SK-N-SH (cell line): ENCODE measurements at regions not wholly inside any gene's neighbourhood (a gene's known extent, or its start where the extent isn't known, plus 50 kb on each side); places are given as distances from the start of the nearest gene placed in this dataset.
"Not testable (repeated sequence)": the region's sequence is repeated elsewhere in the genome, so short reads cannot be mapped to it uniquely, and the experiment has no call there.

Experiments
- CTCF ChIA-PET: fragments of 300-600, 350-600 bp; formaldehyde crosslinking; extraction: SDS; loops from one replicate; lab custom pipeline; 2021; lab: Yijun Ruan, JAX
- POLR2A ChIA-PET: fragments of 350-600 bp; sonication (Branson Sonifier 250); formaldehyde crosslinking; extraction: SDS; loops from one replicate; lab custom pipeline; 2020; ENCODE audit warnings: antibody characterized with exemption, inconsistent platforms; lab: Yijun Ruan, JAX
- DNase-seq: peaks from one replicate; pipeline ENCODE4 v3.0.0; 2012
- H2AFZ ChIP-seq: fragments of 200-600 bp; sonication (generic); 2 replicates; pipeline ENCODE4 v1.8.1; 2016; ENCODE audit warnings: antibody characterized with exemption, mild to moderate bottlenecking, low read depth
- H3F3A ChIP-seq: fragments of 200-600 bp; sonication (generic); replicated peaks from 2 replicates; pipeline ENCODE3; 2016; ENCODE audit warnings: antibody characterized with exemption, mild to moderate bottlenecking; ENCODE audit not compliant: insufficient read depth
- H3K27ac ChIP-seq, 2 experiments: fragments of 200-500 bp in 1 of 2; fragments of 200-600 bp in 1 of 2; sonication (Bioruptor generic) in 1 of 2; sonication (generic), shearing (Covaris generic) in 1 of 2; 2 replicates each; pipeline versions ENCODE4 v1.5.1 to v1.6.1; 2014 to 2016; ENCODE audit warnings: low read depth in 2 of 2, inconsistent platforms in 1 of 2, low read length in 1 of 2, mild to moderate bottlenecking in 1 of 2, mixed read lengths in 1 of 2
- H3K27me3 ChIP-seq: fragments of 200-600 bp; sonication (generic), shearing (Covaris generic); 2 replicates; pipeline ENCODE4 v1.6.1; 2016; ENCODE audit warnings: mixed run types; ENCODE audit not compliant: insufficient read depth
- H3K36me3 ChIP-seq, 2 experiments: fragments of 200-500 bp in 1 of 2; fragments of 200-600 bp in 1 of 2; sonication (Bioruptor generic) in 1 of 2; sonication (generic) in 1 of 2; replicated peaks in 1 of 2; 2 replicates each; pipeline versions ENCODE3 to v1.5.1; 2014 to 2016; ENCODE audit warnings: low read length in 1 of 2, mild to moderate bottlenecking in 1 of 2; ENCODE audit not compliant: insufficient read depth in 2 of 2, control insufficient read depth in 1 of 2
- H3K4me1 ChIP-seq, 2 experiments: fragments of 200-500 bp in 1 of 2; fragments of 200-600 bp in 1 of 2; sonication (Bioruptor generic) in 1 of 2; sonication (generic), shearing (Covaris generic) in 1 of 2; 2 replicates each; pipeline versions ENCODE4 v1.5.1 to v1.6.1; 2014 to 2016; ENCODE audit warnings: low read depth in 1 of 2, low read length in 1 of 2, mixed run types in 1 of 2; ENCODE audit not compliant: insufficient read depth in 2 of 2, control insufficient read depth in 1 of 2
- H3K4me2 ChIP-seq: fragments of 200-600 bp; sonication (generic), shearing (Covaris generic); 2 replicates; pipeline ENCODE4 v1.6.1; 2017; ENCODE audit warnings: mixed run types
- H3K4me3 ChIP-seq, 2 experiments: fragments of 200-500 bp in 1 of 2; fragments of 200-600 bp in 1 of 2; sonication (Bioruptor generic) in 1 of 2; sonication (generic), shearing (Covaris generic) in 1 of 2; 2 replicates each; pipeline versions ENCODE4 v1.5.1 to v1.8.1; 2014 to 2016; ENCODE audit warnings: low read depth in 2 of 2, inconsistent platforms in 1 of 2, low read length in 1 of 2, mild to moderate bottlenecking in 1 of 2, mixed read lengths in 1 of 2, moderate library complexity in 1 of 2
- H3K79me2 ChIP-seq: fragments of 200-600 bp; sonication (generic); 2 replicates; pipeline ENCODE4 v1.8.1; 2017; ENCODE audit warnings: mild to moderate bottlenecking; ENCODE audit not compliant: insufficient read depth
- H3K9ac ChIP-seq: fragments of 200-600 bp; sonication (generic); 2 replicates; pipeline ENCODE4 v1.6.1; 2017; ENCODE audit warnings: mixed run types
- H3K9me2 ChIP-seq: fragments of 200-600 bp; sonication (generic); 2 replicates; pipeline ENCODE4 v1.6.1; 2017; ENCODE audit warnings: mixed run types
- H3K9me3 ChIP-seq: fragments of 200-600 bp; sonication (generic); 2 replicates; pipeline ENCODE4 v1.6.1; 2017; ENCODE audit warnings: mixed run types, mild to moderate bottlenecking, moderate library complexity
- H4K20me1 ChIP-seq: fragments of 200-600 bp; sonication (generic); 2 replicates; pipeline ENCODE4 v1.6.1; 2017; ENCODE audit warnings: mild to moderate bottlenecking, mixed run types; ENCODE audit not compliant: insufficient read depth
- FOXM1 ChIP-seq: IDR thresholded peaks from 2 replicates; pipeline ENCODE4 v1.4.0; 2012; ENCODE audit warnings: low read depth, mild to moderate bottlenecking
- GATA2 ChIP-seq: sonication (generic); formaldehyde crosslinking; IDR thresholded peaks from 2 replicates; pipeline ENCODE4 v1.5.0; 2020; ENCODE audit warnings: mild to moderate bottlenecking, missing genetic modification reagents
- MEF2A ChIP-seq: IDR thresholded peaks from 2 replicates; pipeline ENCODE4 v1.4.0; 2012; ENCODE audit warnings: low read depth, borderline replicate concordance
- MXI1 ChIP-seq: IDR thresholded peaks from 2 replicates; pipeline ENCODE4 v1.6.1; 2012; ENCODE audit warnings: mild to moderate bottlenecking, low read depth, low read length, improper control_type of control experiment
- POLR2AphosphoS5 ChIP-seq: IDR thresholded peaks from 2 replicates; pipeline ENCODE4 v1.6.1; 2012; ENCODE audit warnings: low read depth, low read length
- RFX5 ChIP-seq: IDR thresholded peaks from 2 replicates; pipeline ENCODE4 v1.6.1; 2012; ENCODE audit warnings: mild to moderate bottlenecking, improper control_type of control experiment, low read length
- RXRA ChIP-seq: IDR thresholded peaks from 2 replicates; pipeline ENCODE4 v1.4.0; 2012; ENCODE audit warnings: low read depth, mild to moderate bottlenecking, borderline replicate concordance
- SIN3A ChIP-seq: IDR thresholded peaks from 2 replicates; pipeline ENCODE4 v1.6.1; 2012; ENCODE audit warnings: low read depth, mild to moderate bottlenecking, low read length, moderate library complexity, borderline replicate concordance
- TAF1 ChIP-seq: IDR thresholded peaks from 2 replicates; pipeline ENCODE4 v1.6.1; 2012; ENCODE audit warnings: low read depth, mild to moderate bottlenecking, low read length, moderate library complexity, borderline replicate concordance
- TCF12 ChIP-seq: IDR thresholded peaks from 2 replicates; pipeline ENCODE4 v1.4.0; 2012
- TEAD4 ChIP-seq: IDR thresholded peaks from 2 replicates; pipeline ENCODE4 v1.4.0; 2012; ENCODE audit warnings: mild to moderate bottlenecking, borderline replicate concordance; ENCODE audit not compliant: insufficient read depth
- YY1 ChIP-seq: IDR thresholded peaks from 2 replicates; pipeline ENCODE4 v1.4.0; 2012; ENCODE audit warnings: low read depth, mild to moderate bottlenecking
- WGBS: methylation state at CpG from one replicate; pipeline ENCODE4 v1.1.6; 2017; ENCODE audit warnings: low lambda C conversion rate; 5-methylcytosine and 5-hydroxymethylcytosine counted together
- TF ChIP-seq, protein P1 (sequence below): IDR thresholded peaks from 2 replicates; pipeline ENCODE4 v1.4.0; 2012; ENCODE audit warnings: low read depth, borderline replicate concordance
- TF ChIP-seq, protein P2 (sequence below): fragments of 150-350 bp; IDR thresholded peaks from 2 replicates; pipeline ENCODE4 v1.6.1; 2016; ENCODE audit warnings: mild to moderate bottlenecking, low read depth, low read length
- TF ChIP-seq, protein P3 (sequence below): IDR thresholded peaks from 2 replicates; pipeline ENCODE4 v1.6.1; 2012; ENCODE audit warnings: mild to moderate bottlenecking, low read depth, low read length, moderate library complexity

DNA sequence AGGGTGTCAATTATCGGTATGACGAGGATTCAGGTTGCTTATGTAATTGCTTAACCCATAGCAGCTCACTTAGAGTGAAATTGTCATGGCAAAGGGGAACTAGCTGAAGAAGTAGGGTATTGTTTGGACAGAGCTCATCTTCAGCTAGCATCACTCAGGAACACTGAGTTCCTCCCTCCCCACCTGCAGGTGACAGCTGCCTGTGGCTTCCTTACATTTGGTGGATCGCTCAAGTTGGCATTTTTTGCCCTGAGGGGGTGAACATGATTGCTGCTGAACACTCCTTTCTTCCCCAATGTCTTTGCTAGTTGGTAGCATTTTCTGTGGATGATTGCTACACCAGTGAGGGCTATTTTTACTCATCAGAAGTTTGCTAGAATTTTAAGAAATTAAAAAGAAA is 86.7 kb upstream of the THUMPD2 start:
- Histone ChIP-seq H3K9me3 (no peaks in the 10 kb centered on the region), H3K79me2 (no peaks in the 10 kb centered on the region), H3K36me3 (no peaks in the 10 kb centered on the region), H3K9ac (no peak overlapping the region), H4K20me1 (no peaks in the 10 kb centered on the region), H3F3A (no peaks in the 10 kb centered on the region), H3K27ac (no peak overlapping the region), H3K4me2 (no peak overlapping the region), H3K4me3 (no peak overlapping the region), H3K9me2 (no peaks in the 10 kb centered on the region), H3K27me3 (no peaks in the 10 kb centered on the region), H3K4me1 (no peaks in the 10 kb centered on the region; a peak in 1 of 4 replicates), H2AFZ (no peak overlapping the region)
- DNase-seq: no peak
- ChIA-PET POLR2A (no interaction called here), CTCF (no interaction called here)
- 35% methylated on average over 3 of the region's 3 CpGs for WGBS
- TF ChIP-seq SIN3A (no peak), TCF12 (no peak), GATA2 (CRISPR knock-in tag) (no peak), RFX5 (no peak), MXI1 (no peak), FOXM1 (no peak), YY1 (no peak), MEF2A (no peak), RXRA (no peak), TEAD4 (no peak), POLR2AphosphoS5 (no peak), TAF1 (no peak)
- TF ChIP-seq, protein P1, sequence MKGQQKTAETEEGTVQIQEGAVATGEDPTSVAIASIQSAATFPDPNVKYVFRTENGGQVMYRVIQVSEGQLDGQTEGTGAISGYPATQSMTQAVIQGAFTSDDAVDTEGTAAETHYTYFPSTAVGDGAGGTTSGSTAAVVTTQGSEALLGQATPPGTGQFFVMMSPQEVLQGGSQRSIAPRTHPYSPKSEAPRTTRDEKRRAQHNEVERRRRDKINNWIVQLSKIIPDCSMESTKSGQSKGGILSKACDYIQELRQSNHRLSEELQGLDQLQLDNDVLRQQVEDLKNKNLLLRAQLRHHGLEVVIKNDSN: no peak
- TF ChIP-seq, protein P2, sequence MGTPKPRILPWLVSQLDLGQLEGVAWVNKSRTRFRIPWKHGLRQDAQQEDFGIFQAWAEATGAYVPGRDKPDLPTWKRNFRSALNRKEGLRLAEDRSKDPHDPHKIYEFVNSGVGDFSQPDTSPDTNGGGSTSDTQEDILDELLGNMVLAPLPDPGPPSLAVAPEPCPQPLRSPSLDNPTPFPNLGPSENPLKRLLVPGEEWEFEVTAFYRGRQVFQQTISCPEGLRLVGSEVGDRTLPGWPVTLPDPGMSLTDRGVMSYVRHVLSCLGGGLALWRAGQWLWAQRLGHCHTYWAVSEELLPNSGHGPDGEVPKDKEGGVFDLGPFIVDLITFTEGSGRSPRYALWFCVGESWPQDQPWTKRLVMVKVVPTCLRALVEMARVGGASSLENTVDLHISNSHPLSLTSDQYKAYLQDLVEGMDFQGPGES: no peak
- TF ChIP-seq, protein P3, sequence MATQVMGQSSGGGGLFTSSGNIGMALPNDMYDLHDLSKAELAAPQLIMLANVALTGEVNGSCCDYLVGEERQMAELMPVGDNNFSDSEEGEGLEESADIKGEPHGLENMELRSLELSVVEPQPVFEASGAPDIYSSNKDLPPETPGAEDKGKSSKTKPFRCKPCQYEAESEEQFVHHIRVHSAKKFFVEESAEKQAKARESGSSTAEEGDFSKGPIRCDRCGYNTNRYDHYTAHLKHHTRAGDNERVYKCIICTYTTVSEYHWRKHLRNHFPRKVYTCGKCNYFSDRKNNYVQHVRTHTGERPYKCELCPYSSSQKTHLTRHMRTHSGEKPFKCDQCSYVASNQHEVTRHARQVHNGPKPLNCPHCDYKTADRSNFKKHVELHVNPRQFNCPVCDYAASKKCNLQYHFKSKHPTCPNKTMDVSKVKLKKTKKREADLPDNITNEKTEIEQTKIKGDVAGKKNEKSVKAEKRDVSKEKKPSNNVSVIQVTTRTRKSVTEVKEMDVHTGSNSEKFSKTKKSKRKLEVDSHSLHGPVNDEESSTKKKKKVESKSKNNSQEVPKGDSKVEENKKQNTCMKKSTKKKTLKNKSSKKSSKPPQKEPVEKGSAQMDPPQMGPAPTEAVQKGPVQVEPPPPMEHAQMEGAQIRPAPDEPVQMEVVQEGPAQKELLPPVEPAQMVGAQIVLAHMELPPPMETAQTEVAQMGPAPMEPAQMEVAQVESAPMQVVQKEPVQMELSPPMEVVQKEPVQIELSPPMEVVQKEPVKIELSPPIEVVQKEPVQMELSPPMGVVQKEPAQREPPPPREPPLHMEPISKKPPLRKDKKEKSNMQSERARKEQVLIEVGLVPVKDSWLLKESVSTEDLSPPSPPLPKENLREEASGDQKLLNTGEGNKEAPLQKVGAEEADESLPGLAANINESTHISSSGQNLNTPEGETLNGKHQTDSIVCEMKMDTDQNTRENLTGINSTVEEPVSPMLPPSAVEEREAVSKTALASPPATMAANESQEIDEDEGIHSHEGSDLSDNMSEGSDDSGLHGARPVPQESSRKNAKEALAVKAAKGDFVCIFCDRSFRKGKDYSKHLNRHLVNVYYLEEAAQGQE: no peak

DNA sequence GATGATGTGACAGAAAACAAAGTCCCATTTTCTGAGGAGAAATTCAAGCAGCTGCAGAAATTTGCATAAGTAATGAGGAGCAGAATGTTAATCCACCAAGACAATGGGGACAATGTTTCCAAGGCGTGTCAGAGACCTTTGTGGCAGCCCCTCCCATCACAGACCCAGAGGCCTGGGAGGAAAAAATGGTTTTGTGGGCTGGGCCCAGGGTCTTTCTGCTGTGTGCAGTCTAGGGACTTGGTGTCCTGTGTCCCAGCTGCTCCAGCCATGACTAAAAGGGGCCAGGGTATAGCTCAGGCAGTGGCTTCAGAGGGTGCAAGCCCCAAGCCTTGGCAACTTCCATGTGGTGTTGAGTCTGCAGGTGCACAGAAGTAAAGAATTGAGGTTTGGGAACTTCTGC is 84.6 kb upstream of the THUMPD2 start:
- H3K36me3 ChIP-seq, CTCF ChIA-PET, H3K4me2 ChIP-seq, H3K79me2 ChIP-seq, H3K9ac ChIP-seq, DNase-seq, H3K4me1 ChIP-seq, H3K9me2 ChIP-seq, H3K9me3 ChIP-seq, H2AFZ ChIP-seq, POLR2A ChIA-PET, H3K27me3 ChIP-seq, H4K20me1 ChIP-seq, H3K4me3 ChIP-seq, H3F3A ChIP-seq, H3K27ac ChIP-seq: not testable (repeated sequence)
- 28% methylated on average over 1 of the region's 1 CpG for WGBS
